ENCODE measurements at regions not wholly inside any gene's neighbourhood (a gene's known extent, or its start where the extent isn't known, plus 50 kb on each side); places are given as distances from the start of the nearest gene placed in this dataset.

- no peak for ATAC-seq
- H3K9me3 ChIP-seq, result no peaks in the 10 kb centered on the region
- WGBS, 2 donors, result 42% methylated on average over 4 of the region's 4 CpGs
Measured at GRCh38 chr6:23307516-23307915, 738.1 kb downstream of the HDGFL1 start.

GRCh38 chr6:23308166-23308565 lies 738.8 kb downstream of the HDGFL1 start:
- peak in 3 of 4 donors; percentile 8 to 13 (median 13) for DNase-seq
- H3K9me3 ChIP-seq, result no peaks in the 10 kb centered on the region
- intact Hi-C loops (cut with DNase I), result no loop called here
- no peak for ATAC-seq
- no peaks in the 10 kb centered on the region for H3K27me3 ChIP-seq
- no peak overlapping the region for H3K4me3 ChIP-seq
- WGBS, 2 donors, result 13 to 17% methylated on average over 3 of the region's 3 CpGs
- no peak overlapping the region for H3K27ac ChIP-seq
- TF ChIP-seq POLR2A (IDR thresholded peaks at IDR 0.05), result no peak
- TF ChIP-seq CTCF (IDR thresholded peaks at IDR 0.05), result no peak
- no peaks in the 10 kb centered on the region for H3K36me3 ChIP-seq (replicated peaks in 1 of 2; ENCODE audit: insufficient read depth in 1 of 2, low read depth in 2 of 2)
- peaks cover 4% of the 10 kb centered on the region for H3K4me1 ChIP-seq

More at GRCh38 chr6:23307516-23307915, 738.1 kb downstream of the HDGFL1 start:
- no peaks in the 10 kb centered on the region for H3K36me3 ChIP-seq (replicated peaks in 1 of 2; ENCODE audit: insufficient read depth in 1 of 2, low read depth in 2 of 2)
- no peak for DNase-seq
- intact Hi-C loops (cut with DNase I), result no loop called here
- H3K27me3 ChIP-seq, result no peaks in the 10 kb centered on the region
- no peak for TF ChIP-seq CTCF (IDR thresholded peaks at IDR 0.05)
- TF ChIP-seq POLR2A (IDR thresholded peaks at IDR 0.05), result no peak
- no peak overlapping the region for H3K27ac ChIP-seq
- H3K4me1 ChIP-seq, result peaks cover 4% of the 10 kb centered on the region
- H3K4me3 ChIP-seq, result no peak overlapping the region

- no peak for DNase-seq
- intact Hi-C loops (cut with DNase I), result no loop called here
Measured at GRCh38 chr6:23311211-23311610, 741.8 kb downstream of the HDGFL1 start.

GRCh38 chr6:23316131-23316530 lies 746.8 kb downstream of the HDGFL1 start:
- H3K27ac ChIP-seq, result no peak overlapping the region
- no peak overlapping the region for H3K4me3 ChIP-seq
- 41 to 62% methylated on average over 1 of the region's 1 CpG for WGBS, 2 donors
- no peak for TF ChIP-seq CTCF (IDR thresholded peaks at IDR 0.05)
- no peak for TF ChIP-seq POLR2A (IDR thresholded peaks at IDR 0.05)
- no peaks in the 10 kb centered on the region for H3K27me3 ChIP-seq
- ATAC-seq (no peak), DNase-seq (no peak)
- no peaks in the 10 kb centered on the region for H3K36me3 ChIP-seq (replicated peaks in 1 of 2; ENCODE audit: insufficient read depth in 1 of 2, low read depth in 2 of 2)
- no peaks in the 10 kb centered on the region for H3K9me3 ChIP-seq
- intact Hi-C loops (cut with DNase I), result no loop called here
- no peaks in the 10 kb centered on the region for H3K4me1 ChIP-seq

More at GRCh38 chr6:23311211-23311610, 741.8 kb downstream of the HDGFL1 start:
- Histone ChIP-seq H3K4me3 (no peak overlapping the region), H3K27ac (no peak overlapping the region), H3K9me3 (no peaks in the 10 kb centered on the region), H3K27me3 (no peaks in the 10 kb centered on the region), H3K36me3 (replicated peaks in 1 of 2; ENCODE audit: insufficient read depth in 1 of 2, low read depth in 2 of 2) (no peaks in the 10 kb centered on the region), H3K4me1 (peaks cover 4% of the 10 kb centered on the region)
- ATAC-seq, result no peak
- 88 to 90% methylated on average over 2 of the region's 2 CpGs for WGBS, 2 donors
- TF ChIP-seq CTCF (IDR thresholded peaks at IDR 0.05) (no peak), POLR2A (IDR thresholded peaks at IDR 0.05) (no peak)

- no peaks in the 10 kb centered on the region for H3K27me3 ChIP-seq
- no peak overlapping the region for H3K4me3 ChIP-seq
- WGBS, 2 donors, result 55 to 63% methylated on average over 1 of the region's 1 CpG
- ATAC-seq (no peak), DNase-seq (no peak)
- H3K27ac ChIP-seq, result no peak overlapping the region
- no peaks in the 10 kb centered on the region for H3K9me3 ChIP-seq
- no peak for TF ChIP-seq CTCF (IDR thresholded peaks at IDR 0.05)
- no peak for TF ChIP-seq POLR2A (IDR thresholded peaks at IDR 0.05)
- intact Hi-C loops (cut with DNase I), result no loop called here
- H3K4me1 ChIP-seq, result no peaks in the 10 kb centered on the region
- H3K36me3 ChIP-seq (replicated peaks in 1 of 2; ENCODE audit: insufficient read depth in 1 of 2, low read depth in 2 of 2), result no peaks in the 10 kb centered on the region
Measured at GRCh38 chr6:23316931-23317330, 747.6 kb downstream of the HDGFL1 start.
